ENCODE measurements at regions not wholly inside any gene's neighbourhood (a gene's known extent, or its start where the extent isn't known, plus 50 kb on each side); places are given as distances from the start of the nearest gene placed in this dataset.
"Not testable (repeated sequence)": the region's sequence is repeated elsewhere in the genome, so short reads cannot be mapped to it uniquely, and the experiment has no call there.

- Histone ChIP-seq H3K4me2 (ENCODE audit: low read depth, low read length, poor library complexity, severe bottlenecking) (no peak overlapping the region), H3K4me1 (ENCODE audit: low read length) (no peaks in the 10 kb centered on the region), H4K20me1 (ENCODE audit: insufficient read depth, low read depth, low read length) (no peaks in the 10 kb centered on the region), H3K36me3 (ENCODE audit: insufficient read depth, low read length) (no peaks in the 10 kb centered on the region), H3K9ac (ENCODE audit: low read length) (no peak overlapping the region), H3K9me3 (ENCODE audit: low read length) (peaks cover 39% of the 10 kb centered on the region), H3K79me2 (ENCODE audit: low read length) (no peaks in the 10 kb centered on the region), H2AFZ (ENCODE audit: low read length) (no peak overlapping the region), H3K27ac (ENCODE audit: low read length) (no peak overlapping the region), H3K4me3 (ENCODE audit: low read length) (no peak overlapping the region), H3K27me3 (ENCODE audit: low read length) (no peaks in the 10 kb centered on the region), H3K9me2 (replicated peaks; ENCODE audit: insufficient read depth, low read length) (no peaks in the 10 kb centered on the region)
- DNase-seq: no peak
These were observed 216.9 kb upstream of the BTBD3 start for GRCh38 chr20:11700831-11701230.

GRCh38 chr20:11702721-11703518 is 214.8 kb upstream of the BTBD3 start:
- Histone ChIP-seq H3K27ac (ENCODE audit: low read length) (no peak overlapping the region), H3K79me2 (ENCODE audit: low read length) (no peaks in the 10 kb centered on the region), H3K27me3 (ENCODE audit: low read length) (no peaks in the 10 kb centered on the region), H3K9me3 (ENCODE audit: low read length) (peaks cover 35% of the 10 kb centered on the region), H2AFZ (ENCODE audit: low read length) (no peak overlapping the region), H3K4me1 (ENCODE audit: low read length) (no peaks in the 10 kb centered on the region), H3K9ac (ENCODE audit: low read length) (no peak overlapping the region), H3K4me2 (ENCODE audit: low read depth, low read length, poor library complexity, severe bottlenecking) (no peak overlapping the region), H4K20me1 (ENCODE audit: insufficient read depth, low read depth, low read length) (no peaks in the 10 kb centered on the region), H3K36me3 (ENCODE audit: insufficient read depth, low read length) (no peaks in the 10 kb centered on the region), H3K4me3 (ENCODE audit: low read length) (no peak overlapping the region), H3K9me2 (replicated peaks; ENCODE audit: insufficient read depth, low read length) (no peaks in the 10 kb centered on the region)
- DNase-seq: no peak

- peaks cover 26% of the 10 kb centered on the region; the same call in 1 of the 2 replicates for H3K9me3 ChIP-seq (ENCODE audit: low read length)
- H3K4me3 ChIP-seq (ENCODE audit: low read length): no peak overlapping the region
- H3K9ac ChIP-seq (ENCODE audit: low read length): no peak overlapping the region
- H3K36me3 ChIP-seq (ENCODE audit: insufficient read depth, low read length): no peaks in the 10 kb centered on the region
- H3K9me2 ChIP-seq (replicated peaks; ENCODE audit: insufficient read depth, low read length): no peaks in the 10 kb centered on the region
- no peaks in the 10 kb centered on the region for H4K20me1 ChIP-seq (ENCODE audit: insufficient read depth, low read depth, low read length)
- no peak overlapping the region for H3K4me2 ChIP-seq (ENCODE audit: low read depth, low read length, poor library complexity, severe bottlenecking)
- H3K27ac ChIP-seq (ENCODE audit: low read length): no peak overlapping the region
- H3K4me1 ChIP-seq (ENCODE audit: low read length): no peaks in the 10 kb centered on the region
- no peak for DNase-seq
- H2AFZ ChIP-seq (ENCODE audit: low read length): no peak overlapping the region
- H3K79me2 ChIP-seq (ENCODE audit: low read length): no peaks in the 10 kb centered on the region
- H3K27me3 ChIP-seq (ENCODE audit: low read length): no peaks in the 10 kb centered on the region
These were observed 212.2 kb upstream of the BTBD3 start for GRCh38 chr20:11705512-11705911.

GRCh38 chr20:11708223-11708622 is 209.5 kb upstream of the BTBD3 start:
- not testable (repeated sequence) for H3K4me1 ChIP-seq (ENCODE audit: low read length); H2AFZ ChIP-seq (ENCODE audit: low read length); H4K20me1 ChIP-seq (ENCODE audit: insufficient read depth, low read depth, low read length); H3K4me2 ChIP-seq (ENCODE audit: low read depth, low read length, poor library complexity, severe bottlenecking); H3K9ac ChIP-seq (ENCODE audit: low read length); H3K36me3 ChIP-seq (ENCODE audit: insufficient read depth, low read length); H3K79me2 ChIP-seq (ENCODE audit: low read length); H3K9me2 ChIP-seq (replicated peaks; ENCODE audit: insufficient read depth, low read length); H3K27me3 ChIP-seq (ENCODE audit: low read length); H3K4me3 ChIP-seq (ENCODE audit: low read length); H3K27ac ChIP-seq (ENCODE audit: low read length); DNase-seq
- peaks cover 12% of the 10 kb centered on the region for H3K9me3 ChIP-seq (ENCODE audit: low read length)

GRCh38 chr20:11711214-11711613 is 206.5 kb upstream of the BTBD3 start:
- Histone ChIP-seq H3K79me2 (ENCODE audit: low read length) (no peaks in the 10 kb centered on the region), H3K9me2 (replicated peaks; ENCODE audit: insufficient read depth, low read length) (no peaks in the 10 kb centered on the region), H3K27me3 (ENCODE audit: low read length) (no peaks in the 10 kb centered on the region), H3K4me3 (ENCODE audit: low read length) (no peak overlapping the region), H2AFZ (ENCODE audit: low read length) (no peak overlapping the region), H3K9ac (ENCODE audit: low read length) (no peak overlapping the region), H3K4me2 (ENCODE audit: low read depth, low read length, poor library complexity, severe bottlenecking) (no peak overlapping the region), H3K4me1 (ENCODE audit: low read length) (no peaks in the 10 kb centered on the region), H3K9me3 (ENCODE audit: low read length) (peaks cover 5% of the 10 kb centered on the region), H3K27ac (ENCODE audit: low read length) (no peak overlapping the region), H3K36me3 (ENCODE audit: insufficient read depth, low read length) (no peaks in the 10 kb centered on the region), H4K20me1 (ENCODE audit: insufficient read depth, low read depth, low read length) (no peaks in the 10 kb centered on the region)
- no peak for DNase-seq

- H3K9me3 ChIP-seq (ENCODE audit: low read length): peaks cover 10% of the 10 kb centered on the region
- H3K27ac ChIP-seq (ENCODE audit: low read length): no peak overlapping the region
- no peaks in the 10 kb centered on the region for H3K9me2 ChIP-seq (replicated peaks; ENCODE audit: insufficient read depth, low read length)
- no peaks in the 10 kb centered on the region for H3K4me1 ChIP-seq (ENCODE audit: low read length)
- H4K20me1 ChIP-seq (ENCODE audit: insufficient read depth, low read depth, low read length): no peaks in the 10 kb centered on the region
- no peak overlapping the region for H3K4me3 ChIP-seq (ENCODE audit: low read length)
- H3K79me2 ChIP-seq (ENCODE audit: low read length): no peaks in the 10 kb centered on the region
- no peaks in the 10 kb centered on the region for H3K27me3 ChIP-seq (ENCODE audit: low read length)
- no peak overlapping the region for H3K9ac ChIP-seq (ENCODE audit: low read length)
- no peak for DNase-seq
- no peak overlapping the region for H3K4me2 ChIP-seq (ENCODE audit: low read depth, low read length, poor library complexity, severe bottlenecking)
- H2AFZ ChIP-seq (ENCODE audit: low read length): no peak overlapping the region
- no peaks in the 10 kb centered on the region for H3K36me3 ChIP-seq (ENCODE audit: insufficient read depth, low read length)
These were observed 205.0 kb upstream of the BTBD3 start for GRCh38 chr20:11712639-11713160.

- Histone ChIP-seq H3K36me3 (ENCODE audit: insufficient read depth, low read length) (no peaks in the 10 kb centered on the region), H3K4me1 (ENCODE audit: low read length) (no peaks in the 10 kb centered on the region), H3K27me3 (ENCODE audit: low read length) (no peaks in the 10 kb centered on the region), H3K9me2 (replicated peaks; ENCODE audit: insufficient read depth, low read length) (no peaks in the 10 kb centered on the region), H3K4me2 (ENCODE audit: low read depth, low read length, poor library complexity, severe bottlenecking) (no peak overlapping the region), H3K9me3 (ENCODE audit: low read length) (peaks cover 11% of the 10 kb centered on the region), H4K20me1 (ENCODE audit: insufficient read depth, low read depth, low read length) (no peaks in the 10 kb centered on the region), H3K4me3 (ENCODE audit: low read length) (no peak overlapping the region), H2AFZ (ENCODE audit: low read length) (no peak overlapping the region), H3K79me2 (ENCODE audit: low read length) (no peaks in the 10 kb centered on the region), H3K27ac (ENCODE audit: low read length) (no peak overlapping the region), H3K9ac (ENCODE audit: low read length) (no peak overlapping the region)
- DNase-seq: no peak
These were observed 202.8 kb upstream of the BTBD3 start for GRCh38 chr20:11714886-11715285.

- H3K9ac ChIP-seq (ENCODE audit: low read length): no peak overlapping the region
- H3K9me3 ChIP-seq (ENCODE audit: low read length): peaks cover 11% of the 10 kb centered on the region
- no peak overlapping the region for H3K27ac ChIP-seq (ENCODE audit: low read length)
- no peak for DNase-seq
- H3K36me3 ChIP-seq (ENCODE audit: insufficient read depth, low read length): no peaks in the 10 kb centered on the region
- no peak overlapping the region for H3K4me3 ChIP-seq (ENCODE audit: low read length)
- H4K20me1 ChIP-seq (ENCODE audit: insufficient read depth, low read depth, low read length): no peaks in the 10 kb centered on the region
- no peaks in the 10 kb centered on the region for H3K9me2 ChIP-seq (replicated peaks; ENCODE audit: insufficient read depth, low read length)
- H3K27me3 ChIP-seq (ENCODE audit: low read length): no peaks in the 10 kb centered on the region
- H2AFZ ChIP-seq (ENCODE audit: low read length): no peak overlapping the region
- H3K4me2 ChIP-seq (ENCODE audit: low read depth, low read length, poor library complexity, severe bottlenecking): no peak overlapping the region
- H3K4me1 ChIP-seq (ENCODE audit: low read length): no peaks in the 10 kb centered on the region
- no peaks in the 10 kb centered on the region for H3K79me2 ChIP-seq (ENCODE audit: low read length)
These were observed 201.3 kb upstream of the BTBD3 start for GRCh38 chr20:11716239-11716944.
